ENCODE measurements at regions not wholly inside any gene's neighbourhood (a gene's known extent, or its start where the extent isn't known, plus 50 kb on each side); places are given as distances from the start of the nearest gene placed in this dataset.
"Not testable (repeated sequence)": the region's sequence is repeated elsewhere in the genome, so short reads cannot be mapped to it uniquely, and the experiment has no call there.

DNA sequence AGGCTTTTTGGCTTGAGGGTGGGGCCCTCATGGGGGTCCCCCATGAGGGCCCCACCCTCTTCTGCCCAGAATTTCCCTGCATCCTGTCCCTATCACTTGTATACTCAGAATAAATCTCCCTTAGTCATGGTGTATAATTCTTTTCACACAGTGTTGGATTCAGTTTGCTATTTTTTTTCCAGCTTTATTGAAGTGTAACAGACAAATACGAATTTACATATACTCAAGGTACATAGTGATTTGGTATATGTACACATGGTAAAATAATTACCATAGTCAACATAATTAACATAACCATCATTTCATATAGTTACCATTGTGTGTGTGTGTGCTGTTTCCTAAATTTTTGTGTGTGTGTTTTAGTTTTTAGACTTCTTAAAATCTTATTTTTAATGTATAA lies 289.4 kb downstream of the CNTNAP3B start:
- in situ Hi-C loops (cut with HindIII; ENCODE audit: low pct_unique_long_range_greater_than_20kb, low sequenced_read_pairs); DNase-seq (ENCODE audit: low read depth): not testable (repeated sequence)

GRCh38 chr9:41838953-41839352 lies 290.3 kb downstream of the CNTNAP3B start:
- in situ Hi-C loops (cut with HindIII; ENCODE audit: low pct_unique_long_range_greater_than_20kb, low sequenced_read_pairs); DNase-seq (ENCODE audit: low read depth): not testable (repeated sequence)

DNA sequence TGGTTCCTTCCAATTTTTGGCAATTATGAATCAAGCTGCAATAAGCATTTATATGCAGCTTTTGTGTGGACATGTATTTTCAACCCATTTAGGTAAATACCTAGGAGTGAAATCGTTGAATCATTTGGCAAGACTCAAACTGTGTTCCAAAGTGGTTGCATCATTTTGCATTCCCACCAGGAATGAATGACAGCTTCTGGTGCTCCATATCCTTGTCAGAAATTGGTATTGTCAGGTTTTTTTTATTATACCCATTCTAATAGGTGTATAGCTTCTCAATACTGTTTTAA lies 290.7 kb downstream of the CNTNAP3B start:
- DNase-seq (ENCODE audit: low read depth); in situ Hi-C loops (cut with HindIII; ENCODE audit: low pct_unique_long_range_greater_than_20kb, low sequenced_read_pairs): not testable (repeated sequence)

DNA sequence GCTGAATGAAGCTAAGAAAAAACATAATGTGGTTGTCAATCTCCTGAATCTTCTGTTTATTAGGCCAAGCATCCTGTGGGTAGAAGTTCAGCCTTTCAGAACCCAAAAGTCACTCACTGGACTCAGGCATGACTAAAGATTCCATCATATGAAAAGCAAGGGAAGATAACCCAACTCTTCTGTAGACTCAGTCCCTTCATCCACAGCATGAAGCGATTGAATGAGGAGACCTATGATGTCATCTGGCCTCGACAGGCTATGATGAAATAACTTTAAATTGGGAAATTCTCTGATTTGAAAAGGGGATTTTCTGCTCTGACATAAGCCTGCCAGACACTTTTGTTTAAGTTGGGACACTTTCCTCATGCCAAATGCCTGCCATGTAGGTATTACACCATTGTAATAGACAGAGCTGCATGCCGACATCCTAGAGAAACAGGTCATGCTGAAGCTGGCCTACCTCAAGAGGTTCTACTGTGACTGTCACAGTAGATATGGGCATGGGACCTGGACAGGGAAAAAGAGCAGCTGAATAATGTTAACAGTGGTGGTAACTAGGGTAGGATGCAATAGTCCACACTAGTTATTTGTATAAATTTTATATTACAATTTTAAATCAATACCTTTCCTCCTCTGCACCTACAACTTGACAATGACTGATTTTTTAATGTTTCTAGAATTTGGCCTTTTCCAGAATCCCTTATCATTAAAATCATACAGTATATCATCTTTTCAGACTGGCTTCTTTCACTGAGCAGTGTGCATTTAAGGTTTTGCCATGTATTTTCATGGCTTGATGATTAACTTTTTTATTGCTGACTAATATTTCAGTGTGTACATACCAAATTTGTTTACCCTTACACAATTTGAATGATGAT lies 291.3 kb downstream of the CNTNAP3B start:
- DNase-seq (ENCODE audit: low read depth); in situ Hi-C loops (cut with HindIII; ENCODE audit: low pct_unique_long_range_greater_than_20kb, low sequenced_read_pairs): not testable (repeated sequence)

DNA sequence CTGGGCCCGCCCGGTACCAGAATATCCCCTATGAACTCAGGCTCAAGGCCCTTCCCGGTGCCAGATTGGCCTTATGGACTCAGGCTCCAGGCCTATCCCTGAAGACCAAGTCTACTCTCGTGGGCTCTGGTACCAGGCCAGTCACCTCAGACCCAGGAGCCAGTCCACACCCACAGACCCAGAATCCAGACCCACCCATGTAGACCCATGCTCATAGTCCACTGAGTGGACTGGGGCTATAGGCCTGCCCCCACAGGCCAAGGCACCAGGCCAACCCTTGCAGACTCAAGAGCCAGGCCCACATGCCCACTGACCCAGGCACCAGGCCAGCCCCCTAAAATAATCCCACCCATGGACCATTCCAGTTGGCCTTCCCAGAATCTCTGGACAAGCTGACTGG lies 296.1 kb downstream of the CNTNAP3B start:
- in situ Hi-C loops (cut with HindIII; ENCODE audit: low pct_unique_long_range_greater_than_20kb, low sequenced_read_pairs); DNase-seq (ENCODE audit: low read depth): not testable (repeated sequence)

- DNase-seq (ENCODE audit: low read depth); in situ Hi-C loops (cut with HindIII; ENCODE audit: low pct_unique_long_range_greater_than_20kb, low sequenced_read_pairs): not testable (repeated sequence)
Measured at GRCh38 chr9:41824723-41825122, 304.5 kb downstream of the CNTNAP3B start.

GRCh38 chr9:41802706-41803105 lies 326.5 kb downstream of the CNTNAP3B start:
- DNase-seq (ENCODE audit: low read depth); in situ Hi-C loops (cut with HindIII; ENCODE audit: low pct_unique_long_range_greater_than_20kb, low sequenced_read_pairs): not testable (repeated sequence)

GRCh38 chr9:41798684-41799083 lies 330.5 kb downstream of the CNTNAP3B start:
- DNase-seq (ENCODE audit: low read depth); in situ Hi-C loops (cut with HindIII; ENCODE audit: low pct_unique_long_range_greater_than_20kb, low sequenced_read_pairs): not testable (repeated sequence)

GRCh38 chr9:41790719-41791363 lies 338.4 kb downstream of the CNTNAP3B start:
- in situ Hi-C loops (cut with HindIII; ENCODE audit: low pct_unique_long_range_greater_than_20kb, low sequenced_read_pairs), result not testable (repeated sequence)
- DNase-seq (ENCODE audit: low read depth), result peak; percentile 71

- DNase-seq (ENCODE audit: low read depth); in situ Hi-C loops (cut with HindIII; ENCODE audit: low pct_unique_long_range_greater_than_20kb, low sequenced_read_pairs): not testable (repeated sequence)
Measured at GRCh38 chr9:41790007-41790406, 339.2 kb downstream of the CNTNAP3B start.

DNA sequence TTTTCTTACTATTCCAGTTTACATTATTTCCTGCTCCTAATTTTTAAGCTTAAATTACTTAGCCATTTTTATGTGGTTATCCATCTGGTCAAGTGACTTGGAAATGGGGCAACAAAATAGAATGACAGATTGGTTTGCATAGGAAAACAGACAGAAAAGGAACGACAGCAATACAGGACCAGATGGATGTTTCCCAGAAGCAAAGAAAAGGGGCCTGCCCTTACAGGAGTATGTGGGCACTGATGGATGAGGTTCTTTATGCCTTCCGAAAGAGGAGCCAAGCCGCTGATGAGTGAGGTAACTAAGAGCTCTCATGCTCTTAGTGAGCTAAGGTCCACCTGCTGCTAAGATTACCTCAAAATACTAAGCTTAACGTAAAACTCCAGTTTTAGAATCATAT lies 339.8 kb downstream of the CNTNAP3B start:
- DNase-seq (ENCODE audit: low read depth); in situ Hi-C loops (cut with HindIII; ENCODE audit: low pct_unique_long_range_greater_than_20kb, low sequenced_read_pairs): not testable (repeated sequence)

DNA sequence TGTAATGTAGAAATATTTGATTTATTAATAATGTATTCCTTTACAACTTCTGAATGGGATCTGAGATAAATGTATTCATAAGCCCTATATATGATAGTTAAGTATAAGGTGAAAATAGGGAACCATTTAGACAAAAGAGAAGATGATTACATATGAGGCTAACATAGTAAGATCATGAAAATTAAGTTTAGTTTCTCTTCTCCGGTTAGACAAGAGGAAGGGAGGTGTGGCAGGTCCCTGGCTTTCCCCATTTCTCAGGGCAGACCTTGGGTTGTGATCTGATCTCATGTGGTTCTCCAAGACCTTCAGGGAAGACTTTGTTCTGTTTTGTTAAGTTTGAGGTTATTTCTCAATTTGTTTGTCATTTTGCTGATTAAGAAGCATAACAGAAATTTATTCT lies 341.3 kb downstream of the CNTNAP3B start:
- in situ Hi-C loops (cut with HindIII; ENCODE audit: low pct_unique_long_range_greater_than_20kb, low sequenced_read_pairs), result not testable (repeated sequence)

GRCh38 chr9:41787270-41787669 lies 342.0 kb downstream of the CNTNAP3B start:
- in situ Hi-C loops (cut with HindIII; ENCODE audit: low pct_unique_long_range_greater_than_20kb, low sequenced_read_pairs); DNase-seq (ENCODE audit: low read depth): not testable (repeated sequence)

More for the DNA sequence above, 341.3 kb downstream of the CNTNAP3B start:
- DNase-seq (ENCODE audit: low read depth), result not testable (repeated sequence)

GRCh38 chr9:41784006-41784405 lies 345.2 kb downstream of the CNTNAP3B start:
- not testable (repeated sequence) for DNase-seq (ENCODE audit: low read depth)

GRCh38 chr9:41783070-41783810 lies 346.0 kb downstream of the CNTNAP3B start:
- DNase-seq (ENCODE audit: low read depth); in situ Hi-C loops (cut with HindIII; ENCODE audit: low pct_unique_long_range_greater_than_20kb, low sequenced_read_pairs): not testable (repeated sequence)

More at GRCh38 chr9:41784006-41784405, 345.2 kb downstream of the CNTNAP3B start:
- in situ Hi-C loops (cut with HindIII; ENCODE audit: low pct_unique_long_range_greater_than_20kb, low sequenced_read_pairs), result not testable (repeated sequence)

DNA sequence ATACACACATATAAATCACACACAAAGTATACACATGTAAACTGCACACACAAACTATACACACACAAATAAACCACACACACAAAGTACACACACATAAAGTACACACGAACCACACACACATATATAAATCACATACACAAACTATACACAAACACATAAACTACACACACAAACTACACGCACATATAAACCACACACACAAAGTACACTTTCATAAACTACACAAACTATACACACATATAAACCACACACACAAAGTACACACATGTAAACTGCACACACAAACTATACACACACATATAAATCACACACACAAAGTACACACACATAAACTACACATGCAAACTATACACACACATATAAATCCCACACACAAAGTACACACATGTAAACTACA lies 347.3 kb downstream of the CNTNAP3B start:
- DNase-seq (ENCODE audit: low read depth); in situ Hi-C loops (cut with HindIII; ENCODE audit: low pct_unique_long_range_greater_than_20kb, low sequenced_read_pairs): not testable (repeated sequence)

- in situ Hi-C loops (cut with HindIII; ENCODE audit: low pct_unique_long_range_greater_than_20kb, low sequenced_read_pairs); DNase-seq (ENCODE audit: low read depth): not testable (repeated sequence)
Measured at GRCh38 chr9:41779897-41780406, 349.3 kb downstream of the CNTNAP3B start.

DNA sequence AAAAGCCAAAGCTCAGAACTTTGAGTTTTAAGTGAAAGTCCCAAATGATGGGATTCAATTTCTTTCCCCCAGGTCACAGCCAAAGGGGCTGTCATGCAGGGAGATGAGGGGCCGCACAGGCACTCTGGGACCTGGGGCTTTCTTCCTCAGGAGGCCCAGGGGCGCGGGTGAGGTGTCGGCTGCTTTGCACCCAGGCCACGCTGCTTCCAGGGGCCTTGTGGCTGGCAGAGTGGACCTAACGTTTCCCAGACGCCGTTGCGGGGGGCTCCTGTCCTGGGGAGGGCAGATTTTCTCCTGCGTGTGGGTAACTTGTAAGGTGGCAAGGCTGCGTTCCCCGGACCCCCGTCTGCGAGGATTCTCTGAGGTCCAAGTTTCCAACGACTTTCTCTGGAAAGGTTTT lies 350.0 kb downstream of the CNTNAP3B start:
- in situ Hi-C loops (cut with HindIII; ENCODE audit: low pct_unique_long_range_greater_than_20kb, low sequenced_read_pairs); DNase-seq (ENCODE audit: low read depth): not testable (repeated sequence)
